Cerebellar nuclear complex (tissue), 1 donor: ENCODE measurements at regions not wholly inside any gene's neighbourhood (a gene's known extent, or its start where the extent isn't known, plus 50 kb on each side); places are given as distances from the start of the nearest gene placed in this dataset.
"Not testable (repeated sequence)": the region's sequence is repeated elsewhere in the genome, so short reads cannot be mapped to it uniquely, and the experiment has no call there.

Experiments
- DNase-seq, 2 experiments: peaks; one replicate each; lab custom pipeline; 2025; lab: John Stamatoyannopoulos, UW

GRCh38 chr15:70248116-70249025, 150.7 kb upstream of the TLE3 start:
- no peak for DNase-seq

- no peak for DNase-seq
Observed at GRCh38 chr15:70247281-70247680, 149.6 kb upstream of the TLE3 start.

- DNase-seq, result no peak
Observed at GRCh38 chr15:70246623-70247220, 149.0 kb upstream of the TLE3 start.

- DNase-seq, result no peak
Observed at GRCh38 chr15:70245932-70246622, 148.4 kb upstream of the TLE3 start.

GRCh38 chr15:70244978-70245542, 147.3 kb upstream of the TLE3 start:
- DNase-seq, result no peak

GRCh38 chr15:70243686-70244540, 146.2 kb upstream of the TLE3 start:
- no peak for DNase-seq

- no peak for DNase-seq
Observed at GRCh38 chr15:70242951-70243685, 145.4 kb upstream of the TLE3 start.

- no peak for DNase-seq
Observed at GRCh38 chr15:70241561-70242320, 144.0 kb upstream of the TLE3 start.

- no peak for DNase-seq
Observed at GRCh38 chr15:70240820-70241430, 143.2 kb upstream of the TLE3 start.

- DNase-seq, result no peak
Observed at GRCh38 chr15:70240082-70240481, 142.4 kb upstream of the TLE3 start.

- DNase-seq, result no peak
Observed at GRCh38 chr15:70238917-70239316, 141.2 kb upstream of the TLE3 start.

- DNase-seq, result no peak
Observed at GRCh38 chr15:70237626-70238025, 139.9 kb upstream of the TLE3 start.

- DNase-seq, result no peak
Observed at GRCh38 chr15:70236341-70237086, 138.8 kb upstream of the TLE3 start.

- DNase-seq, result no peak
Observed at GRCh38 chr15:70235347-70235746, 137.6 kb upstream of the TLE3 start.

GRCh38 chr15:70234256-70234905, 136.7 kb upstream of the TLE3 start:
- no peak for DNase-seq

GRCh38 chr15:70231484-70231883, 133.8 kb upstream of the TLE3 start:
- no peak for DNase-seq

GRCh38 chr15:70227918-70228317, 130.2 kb upstream of the TLE3 start:
- DNase-seq, result not testable (repeated sequence)

GRCh38 chr15:70227147-70227546, 129.4 kb upstream of the TLE3 start:
- no peak for DNase-seq
